ENCODE measurements at regions not wholly inside any gene's neighbourhood (a gene's known extent, or its start where the extent isn't known, plus 50 kb on each side); places are given as distances from the start of the nearest gene placed in this dataset.

DNA sequence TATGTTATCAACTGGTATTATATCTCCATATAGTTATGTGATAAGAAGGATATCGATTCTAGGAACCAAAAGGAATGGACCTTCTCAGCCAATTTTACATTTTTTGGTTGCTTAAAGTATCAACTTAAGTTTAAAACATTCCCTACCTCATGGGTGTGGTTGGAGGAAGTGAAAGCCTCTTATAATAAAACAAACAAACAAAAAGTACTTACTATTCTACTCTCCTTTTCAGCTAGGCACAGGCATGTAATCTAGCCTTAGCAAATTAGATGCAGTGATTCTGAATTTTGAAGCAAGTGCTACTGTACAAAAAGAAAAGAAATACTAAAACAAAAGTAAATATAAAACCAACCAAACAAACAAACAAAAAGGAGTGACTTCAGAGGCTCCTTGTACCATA is 485.4 kb downstream of the C4orf33 start:
- in situ Hi-C loops (cut with MboI): no loop called here

More for the DNA sequence above, 485.4 kb downstream of the C4orf33 start:
- ATAC-seq (no peak), FAIRE-seq (no peak), DNase-seq (ENCODE audit: low read depth, low spot score) (no peak)
- ChIA-PET RAD21 (ENCODE audit: unreplicated experiment) (no interaction called here), POLR2A (no interaction called here), SMC1A (ENCODE audit: uncharacterized antibody, unreplicated experiment) (no interaction called here), CTCF (no interaction called here)
- Histone ChIP-seq H3K4me1 (ENCODE audit: control insufficient read depth, insufficient read depth, low read length) (no peaks in the 10 kb centered on the region), H3K4me2 (ENCODE audit: control insufficient read depth, insufficient read depth) (no peak overlapping the region), H3K4me3 (no peak overlapping the region), H3K79me2 (ENCODE audit: control insufficient read depth, insufficient read depth, low read length) (no peaks in the 10 kb centered on the region), H2AFZ (ENCODE audit: control insufficient read depth, low read depth, low read length) (no peak overlapping the region), H3K27me3 (replicated peaks in 1 of 2; ENCODE audit: control insufficient read depth in 2 of 2, insufficient read depth in 2 of 2, low read length in 1 of 2) (no peaks in the 10 kb centered on the region), H4K20me1 (ENCODE audit: control insufficient read depth, insufficient read depth) (no peaks in the 10 kb centered on the region), H3K27ac (ENCODE audit: control insufficient read depth, insufficient read depth) (no peak overlapping the region), H3K36me3 (ENCODE audit: control insufficient read depth in 2 of 2, insufficient read depth in 2 of 2, low read length in 1 of 2) (no peaks in the 10 kb centered on the region), H3K9me3 (replicated peaks; ENCODE audit: control insufficient read depth, insufficient read depth, low read length) (no peaks in the 10 kb centered on the region), H3K9ac (ENCODE audit: control insufficient read depth, insufficient read depth, low read length) (no peak overlapping the region)
- BruUV-seq (replicated peaks): no TSS peak
- WGBS (ENCODE audit: insufficient coverage, insufficient replicate concordance, low lambda C conversion rate, missing lambda C conversion rate): 3% methylated on average over 1 of the region's 1 CpG
- intact Hi-C loops (cut with micrococcal nuclease; ENCODE audit: unreplicated experiment): no loop called here
- TF ChIP-seq, protein P1, sequence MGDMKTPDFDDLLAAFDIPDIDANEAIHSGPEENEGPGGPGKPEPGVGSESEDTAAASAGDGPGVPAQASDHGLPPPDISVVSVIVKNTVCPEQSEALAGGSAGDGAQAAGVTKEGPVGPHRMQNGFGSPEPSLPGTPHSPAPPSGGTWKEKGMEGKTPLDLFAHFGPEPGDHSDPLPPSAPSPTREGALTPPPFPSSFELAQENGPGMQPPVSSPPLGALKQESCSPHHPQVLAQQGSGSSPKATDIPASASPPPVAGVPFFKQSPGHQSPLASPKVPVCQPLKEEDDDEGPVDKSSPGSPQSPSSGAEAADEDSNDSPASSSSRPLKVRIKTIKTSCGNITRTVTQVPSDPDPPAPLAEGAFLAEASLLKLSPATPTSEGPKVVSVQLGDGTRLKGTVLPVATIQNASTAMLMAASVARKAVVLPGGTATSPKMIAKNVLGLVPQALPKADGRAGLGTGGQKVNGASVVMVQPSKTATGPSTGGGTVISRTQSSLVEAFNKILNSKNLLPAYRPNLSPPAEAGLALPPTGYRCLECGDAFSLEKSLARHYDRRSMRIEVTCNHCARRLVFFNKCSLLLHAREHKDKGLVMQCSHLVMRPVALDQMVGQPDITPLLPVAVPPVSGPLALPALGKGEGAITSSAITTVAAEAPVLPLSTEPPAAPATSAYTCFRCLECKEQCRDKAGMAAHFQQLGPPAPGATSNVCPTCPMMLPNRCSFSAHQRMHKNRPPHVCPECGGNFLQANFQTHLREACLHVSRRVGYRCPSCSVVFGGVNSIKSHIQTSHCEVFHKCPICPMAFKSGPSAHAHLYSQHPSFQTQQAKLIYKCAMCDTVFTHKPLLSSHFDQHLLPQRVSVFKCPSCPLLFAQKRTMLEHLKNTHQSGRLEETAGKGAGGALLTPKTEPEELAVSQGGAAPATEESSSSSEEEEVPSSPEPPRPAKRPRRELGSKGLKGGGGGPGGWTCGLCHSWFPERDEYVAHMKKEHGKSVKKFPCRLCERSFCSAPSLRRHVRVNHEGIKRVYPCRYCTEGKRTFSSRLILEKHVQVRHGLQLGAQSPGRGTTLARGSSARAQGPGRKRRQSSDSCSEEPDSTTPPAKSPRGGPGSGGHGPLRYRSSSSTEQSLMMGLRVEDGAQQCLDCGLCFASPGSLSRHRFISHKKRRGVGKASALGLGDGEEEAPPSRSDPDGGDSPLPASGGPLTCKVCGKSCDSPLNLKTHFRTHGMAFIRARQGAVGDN (IDR thresholded peaks at IDR 0.05): no peak
- no peak for TF ChIP-seq EZH2 (IDR thresholded peaks at IDR 0.05; ENCODE audit: borderline replicate concordance, control insufficient read depth, low read depth, low read length)

All from GM12878 (cell line).